HG03469 (cell line): ENCODE measurements at regions not wholly inside any gene's neighbourhood (a gene's known extent, or its start where the extent isn't known, plus 50 kb on each side); places are given as distances from the start of the nearest gene placed in this dataset.

Source experiments
- ATAC-seq: cut with Tn5 transposase; IDR thresholded peaks from one replicate; pipeline ENCODE4 v1.9.1; 2021; ENCODE audit warnings: mild to moderate bottlenecking, moderate library complexity, moderate number of reproducible peaks; ENCODE audit not compliant: unreplicated experiment

DNA sequence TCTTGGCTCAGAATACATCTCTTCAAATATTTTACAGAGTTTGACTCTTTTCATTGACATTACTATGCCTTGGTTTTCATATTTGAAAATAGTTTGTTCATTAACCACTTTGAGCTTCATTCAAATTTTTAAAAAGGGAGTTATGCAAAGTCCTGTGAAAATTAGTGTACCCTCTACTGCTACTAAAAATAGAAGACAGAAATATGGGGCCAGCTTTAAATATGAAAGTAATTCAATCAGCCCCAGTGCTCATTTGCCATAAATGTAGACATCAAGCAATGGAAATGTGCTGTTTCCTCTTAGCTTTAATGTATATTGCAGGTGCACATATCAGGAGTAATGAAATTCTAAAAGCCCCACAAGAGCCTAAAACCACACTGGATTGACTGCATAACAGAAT is 218.7 kb downstream of the SPATA18 start:
- no peak for ATAC-seq

DNA sequence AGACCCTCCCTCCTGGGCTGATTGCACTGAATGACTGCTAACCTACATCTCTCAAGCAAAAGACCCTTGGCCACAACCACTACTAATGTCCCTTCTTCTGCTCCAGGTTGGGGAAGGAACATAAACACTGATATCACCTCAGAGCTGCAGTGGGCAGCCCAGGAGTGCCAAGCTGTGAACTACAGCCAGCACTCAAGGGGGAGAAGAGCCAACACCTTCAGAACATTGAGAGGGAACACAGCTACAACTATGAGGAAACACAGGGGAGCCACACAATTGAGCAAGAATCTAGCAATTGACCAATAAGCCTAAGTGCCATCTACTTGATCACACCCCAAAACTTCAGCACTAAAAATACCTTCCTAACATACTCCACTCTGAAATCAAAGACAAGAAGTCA is 222.8 kb downstream of the SPATA18 start:
- ATAC-seq: no peak

DNA sequence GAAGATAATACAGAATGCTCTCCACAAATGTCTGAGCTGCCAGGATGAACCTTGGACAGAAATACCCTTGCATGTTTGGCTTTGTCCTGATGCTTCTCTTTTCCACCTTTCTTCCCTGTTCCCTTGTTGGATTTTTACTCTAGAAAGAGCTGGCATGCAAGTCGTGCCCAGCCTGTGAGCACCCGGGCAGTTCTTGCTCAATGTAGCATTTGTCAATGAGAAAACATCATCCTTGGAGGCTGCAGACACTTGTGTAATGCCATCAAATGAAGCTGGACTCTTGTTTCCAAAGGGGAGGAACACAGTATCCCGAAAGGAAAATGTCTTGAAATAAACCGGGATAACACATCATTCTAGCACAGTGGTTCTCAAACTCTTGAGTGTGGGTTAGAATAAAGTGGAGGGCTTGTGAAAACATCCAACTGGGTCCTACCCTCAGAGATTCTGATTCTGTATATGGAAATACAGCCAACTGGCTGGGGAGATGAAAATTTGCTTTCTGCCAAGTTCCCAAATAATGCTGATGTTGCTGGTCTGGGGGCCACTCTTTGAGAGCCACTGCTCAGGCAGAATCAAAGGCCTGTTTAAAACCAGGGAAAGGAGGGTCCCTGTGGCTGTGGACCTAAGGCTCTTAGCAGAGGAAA is 237.2 kb downstream of the SPATA18 start:
- ATAC-seq: no peak

DNA sequence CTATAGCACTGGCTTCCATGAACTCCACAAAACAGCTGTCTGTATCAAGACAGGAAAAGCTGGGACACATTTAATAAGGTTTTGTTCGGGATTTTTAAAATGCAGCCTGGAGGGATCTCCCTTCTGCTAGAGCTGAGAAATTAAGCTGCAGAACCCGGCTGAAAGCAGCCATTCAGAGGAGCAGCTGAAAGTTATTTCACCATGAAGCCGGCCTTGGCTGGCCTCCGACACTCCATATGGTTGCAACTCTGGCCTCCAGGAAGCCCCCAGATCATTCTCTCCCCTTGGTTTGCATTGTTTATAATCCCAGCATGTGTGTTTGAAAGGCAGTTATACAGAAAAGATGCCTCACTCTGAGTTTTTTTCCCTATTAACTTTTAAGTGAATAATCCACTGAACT is 239.4 kb downstream of the SPATA18 start:
- ATAC-seq: no peak

DNA sequence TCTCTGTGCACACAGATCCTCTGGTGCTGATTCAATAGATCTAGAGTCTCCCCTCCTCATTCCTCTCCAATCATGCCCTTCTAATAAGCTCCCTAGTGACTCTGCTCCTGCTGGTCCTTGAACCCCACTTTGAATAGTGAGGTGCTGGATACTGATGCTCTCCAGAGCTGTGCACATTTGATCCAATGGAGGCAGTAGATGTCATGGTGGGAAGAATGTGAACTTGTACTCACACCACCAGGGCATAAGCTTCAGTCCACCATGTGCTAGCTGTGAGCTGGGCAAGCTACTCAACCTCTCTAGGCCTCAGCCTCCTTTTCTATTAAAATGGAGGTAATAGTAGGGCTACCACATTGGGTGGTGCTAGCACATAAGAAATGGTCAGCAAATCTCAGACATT is 241.1 kb downstream of the SPATA18 start:
- ATAC-seq: no peak

DNA sequence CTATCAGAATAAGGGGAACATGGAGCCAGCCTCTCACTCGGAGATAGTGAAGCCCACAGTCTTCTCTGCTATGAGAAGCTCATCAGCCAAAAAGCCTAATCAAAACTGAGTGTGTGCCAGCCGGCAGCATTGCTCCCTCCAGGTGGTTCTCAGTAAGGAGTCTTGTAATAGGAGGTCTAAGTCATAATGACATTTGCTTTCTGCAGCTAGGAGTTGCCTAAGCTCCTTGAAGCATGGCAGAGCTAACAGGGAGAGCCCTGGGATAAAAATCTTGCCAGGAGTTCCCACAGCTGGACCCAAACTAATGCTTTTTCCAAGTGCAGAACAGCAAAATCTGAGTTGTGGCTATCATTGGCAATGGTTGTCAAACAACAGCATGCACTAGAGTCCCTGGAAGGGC is 245.2 kb downstream of the SPATA18 start:
- ATAC-seq: no peak

DNA sequence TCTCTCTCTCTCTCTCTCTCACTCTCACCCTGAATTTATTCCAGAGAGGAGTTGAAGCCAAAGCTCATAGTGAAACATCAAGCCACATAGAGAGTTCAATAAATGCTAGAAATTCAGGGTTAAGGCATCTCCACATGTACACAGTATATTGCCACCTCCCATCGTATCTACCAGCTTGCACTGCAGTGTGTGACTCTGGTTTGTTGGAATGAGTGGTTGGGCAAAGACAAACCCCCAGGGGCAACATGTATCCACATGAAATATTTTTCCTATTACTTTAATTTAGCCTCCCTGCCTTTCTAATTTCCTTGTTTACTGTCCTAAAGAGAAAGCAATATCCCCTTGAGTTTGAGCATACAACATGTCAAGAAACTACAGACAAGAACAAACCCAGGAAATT is 247.3 kb downstream of the SPATA18 start:
- no peak for ATAC-seq

DNA sequence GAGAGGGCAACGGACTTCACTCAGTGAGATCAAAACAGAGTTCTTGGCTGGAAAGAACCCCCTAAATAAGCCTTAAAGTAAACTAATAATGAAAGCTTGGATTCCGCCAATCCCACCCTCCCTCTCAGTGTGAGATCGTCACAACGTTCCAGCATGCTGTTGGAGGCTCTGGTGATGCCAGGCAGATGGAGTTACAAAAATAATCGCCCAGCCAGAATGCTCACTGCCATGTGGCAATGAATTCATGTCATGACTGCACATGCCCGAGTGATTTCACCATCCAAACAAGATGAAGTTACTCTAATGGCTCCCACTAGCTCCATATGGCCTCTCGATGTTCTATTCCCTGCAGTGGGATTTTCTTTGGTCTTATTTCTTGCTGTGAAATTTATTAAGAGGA is 248.0 kb downstream of the SPATA18 start:
- no peak for ATAC-seq

DNA sequence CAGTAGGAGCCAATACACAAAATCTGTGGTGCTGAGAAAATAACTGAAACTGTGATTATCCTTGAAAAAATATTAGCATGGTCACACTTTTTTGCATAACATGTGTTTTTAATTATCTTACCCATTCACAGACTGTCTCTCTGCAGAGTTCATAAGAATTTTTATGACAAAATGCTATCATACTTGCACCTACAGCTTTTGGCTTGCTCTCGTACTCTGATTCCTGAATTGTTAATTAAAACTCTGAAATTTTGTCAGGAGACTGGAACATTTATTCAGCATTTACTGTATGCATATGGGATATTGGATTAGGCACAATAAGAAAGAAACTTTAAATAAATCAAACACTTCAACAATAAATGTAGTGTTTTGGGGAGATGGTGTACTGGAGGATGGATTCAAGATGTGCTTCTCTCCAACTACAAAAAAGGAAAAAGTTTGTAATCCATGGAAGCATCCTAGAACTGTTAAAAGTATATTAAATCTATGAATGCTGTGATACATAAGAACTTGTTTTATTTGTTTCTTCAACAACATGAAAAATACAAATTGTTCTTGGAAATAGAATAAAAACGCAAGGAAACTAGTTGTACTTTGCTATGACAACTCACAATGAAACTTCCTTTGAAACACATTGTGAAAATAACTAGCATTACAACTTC is 260.5 kb downstream of the SPATA18 start:
- ATAC-seq: no peak

DNA sequence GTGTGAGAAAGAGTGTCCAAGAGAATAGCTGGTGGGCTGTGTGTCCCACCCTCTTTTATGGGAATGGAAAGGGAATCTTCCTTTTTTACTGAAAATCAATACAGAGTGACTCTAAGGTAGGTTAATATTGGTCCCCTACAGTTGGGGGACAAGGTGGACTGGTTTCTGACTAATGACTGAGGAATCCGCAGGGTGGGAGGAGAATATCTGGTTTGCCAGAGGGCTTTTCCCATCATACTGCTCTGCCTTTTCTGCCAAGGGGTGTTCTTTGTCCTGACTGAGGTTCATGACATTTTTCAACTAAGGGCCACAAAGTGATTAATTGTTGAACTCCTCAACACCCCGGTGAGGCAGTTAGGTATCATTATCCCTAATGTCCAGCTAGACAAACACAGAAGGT is 261.6 kb downstream of the SPATA18 start:
- ATAC-seq: no peak

DNA sequence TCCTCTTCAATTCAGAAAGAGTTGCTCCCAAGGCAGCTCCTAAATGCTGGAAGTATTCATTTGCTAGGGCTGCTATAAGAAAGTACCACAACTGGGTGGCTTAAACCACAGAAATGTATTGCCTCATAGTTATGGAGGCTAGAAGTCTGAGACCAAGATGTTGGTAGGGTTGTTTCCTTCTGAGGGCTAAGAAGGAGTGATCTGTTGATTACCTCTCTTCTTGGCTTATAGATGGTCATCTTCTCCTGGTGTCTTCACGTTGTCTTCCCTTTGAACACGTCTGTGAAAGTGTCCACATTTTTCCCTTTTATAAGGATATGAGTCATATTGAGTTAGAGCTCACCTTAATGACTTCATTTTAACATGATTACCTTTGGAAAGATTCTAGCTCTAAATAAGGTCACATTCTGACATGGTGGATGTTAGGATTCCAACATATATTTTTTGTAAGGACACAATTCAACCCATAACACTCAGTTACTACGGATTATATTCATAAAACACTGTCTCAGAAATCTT is 266.3 kb downstream of the SPATA18 start:
- no peak for ATAC-seq

DNA sequence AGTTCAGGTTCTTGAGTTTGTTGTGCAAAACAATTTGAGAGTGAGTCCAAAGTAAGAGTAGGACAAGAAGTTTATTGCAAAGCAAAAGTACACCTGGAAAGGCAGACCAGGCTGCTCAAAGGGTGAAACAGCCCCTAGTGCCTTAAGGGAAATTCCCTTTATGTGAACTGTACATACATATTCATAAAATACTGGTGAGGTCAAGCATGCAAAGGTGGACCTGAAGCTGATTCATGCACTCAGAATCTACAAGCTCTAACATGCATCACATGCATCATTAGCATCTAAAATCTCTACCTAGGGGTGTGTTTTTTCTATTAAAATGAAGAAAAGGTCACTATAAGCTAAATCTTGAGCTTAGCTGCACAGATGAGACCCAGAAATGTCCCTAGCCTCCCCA is 266.9 kb downstream of the SPATA18 start:
- no peak for ATAC-seq

DNA sequence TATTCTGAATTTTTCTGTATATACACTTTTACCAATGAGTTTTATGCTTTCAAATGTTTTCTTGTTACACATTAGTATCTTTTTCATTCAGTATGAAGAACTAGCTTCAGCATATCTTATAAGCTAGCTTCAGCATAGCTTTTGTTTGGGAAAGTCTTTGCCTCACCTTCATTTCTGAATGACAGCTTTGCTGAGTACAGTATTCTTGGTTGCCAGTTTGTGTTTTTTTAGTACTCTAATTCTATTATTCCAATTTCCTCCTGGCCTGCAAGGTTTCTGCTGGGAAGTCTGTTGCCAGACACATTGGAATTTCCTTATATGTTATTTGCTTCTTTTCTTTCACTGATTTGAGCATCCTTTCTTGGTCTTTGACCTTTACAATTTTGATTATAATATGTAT is 278.8 kb downstream of the SPATA18 start:
- no peak for ATAC-seq

DNA sequence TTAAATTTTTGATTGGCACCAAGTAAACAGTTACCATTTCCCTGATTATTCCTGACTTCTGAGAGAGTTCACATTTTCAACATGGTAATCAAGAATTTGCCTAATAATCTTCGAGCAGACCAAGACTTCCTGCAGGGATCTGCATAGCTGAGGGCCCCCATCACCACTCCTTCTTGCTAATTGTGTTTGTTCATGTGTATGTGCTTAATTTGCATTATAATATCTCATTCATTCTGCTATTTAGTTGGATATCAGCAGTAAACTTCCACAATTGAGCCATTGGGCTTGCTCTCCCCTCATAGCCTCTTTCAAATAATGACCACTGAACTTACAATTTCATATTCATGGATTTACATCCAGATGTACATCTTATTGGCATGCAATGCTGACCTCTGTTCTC is 292.5 kb downstream of the SPATA18 start:
- ATAC-seq: no peak

DNA sequence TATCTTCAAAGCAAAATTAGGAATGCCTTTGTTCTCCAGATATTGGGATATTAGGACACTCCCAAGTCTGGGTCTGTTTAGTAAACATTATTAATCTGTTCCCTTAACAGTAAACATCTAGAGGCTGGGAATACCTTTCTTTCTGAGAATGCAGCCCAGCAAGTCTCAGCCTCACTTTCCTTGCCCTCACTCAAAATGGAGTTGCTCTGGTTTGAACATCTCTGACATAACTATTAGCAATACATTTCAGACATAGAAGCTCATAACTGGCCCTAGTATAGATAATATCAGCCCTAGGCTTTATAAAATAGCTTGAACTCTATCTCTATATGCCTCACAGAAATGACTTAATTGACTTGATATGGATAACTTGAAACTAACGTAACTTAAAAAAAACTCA is 299.8 kb downstream of the SPATA18 start:
- ATAC-seq: no peak

DNA sequence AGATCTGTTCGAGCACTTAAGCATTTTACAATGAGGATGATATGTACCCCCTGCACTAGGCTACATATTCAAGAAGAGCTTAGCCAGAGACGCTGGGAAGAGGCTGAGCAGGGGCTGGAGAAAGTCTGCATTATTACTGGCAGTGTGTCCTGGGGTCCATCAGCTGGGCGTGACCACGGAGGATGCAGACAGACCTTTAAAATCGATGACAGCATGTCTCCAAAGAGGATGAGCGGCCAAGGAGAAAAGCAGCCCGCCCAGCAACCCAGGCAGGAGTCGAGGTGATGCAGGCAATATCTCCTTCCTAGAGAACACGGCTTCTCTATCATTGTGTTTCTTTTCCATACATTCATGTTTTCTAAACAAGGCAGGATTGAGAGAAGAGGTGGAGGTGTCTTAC is 300.7 kb downstream of the USP46 start:
- no peak for ATAC-seq

DNA sequence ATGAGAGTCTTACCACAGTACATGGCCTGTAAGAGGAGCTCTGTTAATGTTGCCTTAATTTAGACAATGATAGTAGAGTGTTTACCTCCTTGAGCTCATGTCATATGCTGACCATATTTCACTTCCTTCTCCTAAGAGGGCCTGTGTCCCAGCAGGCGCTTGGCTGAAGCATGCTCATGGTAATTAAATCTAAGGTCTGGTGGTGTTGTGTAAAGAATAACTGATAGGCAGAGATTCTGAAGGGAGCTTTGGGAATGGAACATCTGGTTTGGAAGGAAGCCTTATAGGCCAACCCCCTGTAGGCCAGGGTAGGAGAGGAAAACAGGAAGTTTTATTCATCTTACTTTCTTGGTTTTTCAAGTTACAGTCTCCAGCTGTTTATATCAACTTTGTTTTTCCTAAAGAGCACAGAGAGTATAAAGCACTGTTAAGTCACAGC is 300.2 kb downstream of the USP46 start:
- ATAC-seq: no peak

DNA sequence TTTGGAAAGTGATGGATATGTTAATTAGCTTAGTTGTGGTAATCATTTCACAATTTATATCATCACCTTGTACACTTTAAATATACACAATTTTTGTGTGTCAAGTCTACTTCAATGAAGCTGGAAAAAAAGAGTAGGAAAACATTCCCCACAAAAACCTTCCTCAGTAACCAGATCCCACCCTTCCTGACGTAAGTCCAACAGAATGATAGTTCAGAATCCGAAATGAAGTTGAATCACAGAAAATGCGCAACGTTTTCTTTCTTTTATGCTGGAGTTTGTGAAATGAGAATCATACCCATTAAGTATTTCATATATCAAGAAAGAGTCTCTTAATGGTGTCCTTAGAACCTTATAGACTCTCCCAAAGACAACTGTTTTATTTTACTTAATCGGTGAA is 292.9 kb downstream of the USP46 start:
- no peak for ATAC-seq

DNA sequence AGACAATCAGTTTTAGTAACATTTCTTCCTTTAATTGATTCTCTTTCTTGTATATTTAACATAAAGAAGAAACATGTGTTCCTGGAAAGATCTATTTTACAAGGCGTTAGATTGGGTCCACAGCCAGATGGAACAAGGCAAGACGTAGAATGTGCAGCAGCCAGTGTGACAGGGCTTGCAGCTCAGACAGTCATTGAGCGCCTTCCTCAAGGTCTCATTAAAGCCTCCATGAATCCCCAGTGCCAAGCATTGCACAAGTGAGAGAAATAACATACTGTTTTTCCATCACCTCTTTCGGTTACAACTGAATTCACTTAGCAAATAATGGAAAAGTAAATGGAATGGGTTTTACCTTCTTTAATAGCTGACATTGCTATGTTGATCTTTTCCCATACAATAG is 292.5 kb downstream of the USP46 start:
- ATAC-seq: no peak

DNA sequence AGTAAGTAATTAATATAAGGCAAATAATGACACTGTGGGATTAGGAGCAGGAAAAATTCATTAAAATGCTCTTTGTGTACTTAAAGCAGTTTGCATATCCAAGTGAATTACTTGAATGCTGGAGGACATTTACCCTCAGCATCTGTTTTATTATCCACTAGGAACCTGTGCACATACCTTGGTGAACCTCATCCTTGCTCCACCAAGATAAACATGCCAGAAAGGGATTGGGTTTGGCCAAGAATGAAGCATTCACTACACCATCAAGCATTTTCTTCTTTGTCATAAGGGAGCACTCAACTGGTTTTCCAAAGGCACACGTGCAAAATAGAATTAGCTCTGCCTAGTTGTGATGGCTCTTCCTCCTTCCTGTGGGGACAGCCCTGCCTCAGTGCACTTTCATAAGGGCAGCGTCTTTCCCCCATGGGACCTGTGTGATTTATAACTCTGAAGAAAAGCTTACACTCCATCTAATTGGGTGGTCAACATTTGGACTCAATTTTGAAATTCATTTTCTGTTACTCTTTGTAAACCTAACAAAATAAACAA is 291.7 kb downstream of the USP46 start:
- ATAC-seq: no peak

DNA sequence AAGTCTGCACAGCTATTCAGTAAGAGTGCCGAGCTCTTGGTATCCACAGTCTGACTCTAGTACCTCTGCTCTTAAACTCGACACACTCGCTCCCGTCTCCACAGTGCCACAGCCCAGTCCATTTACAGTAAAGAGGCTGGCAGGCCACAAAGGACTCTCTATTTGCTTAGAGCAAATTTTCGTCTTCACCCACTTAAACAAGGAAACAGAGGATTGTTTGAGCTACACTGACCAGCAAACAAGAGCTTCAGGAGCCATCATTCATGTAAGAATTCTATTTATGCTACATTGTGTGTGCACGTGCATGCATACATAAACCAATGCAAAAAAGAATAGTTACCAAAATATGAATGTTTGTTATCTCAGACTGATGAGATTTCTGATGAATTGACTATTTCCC is 290.2 kb downstream of the USP46 start:
- no peak for ATAC-seq

DNA sequence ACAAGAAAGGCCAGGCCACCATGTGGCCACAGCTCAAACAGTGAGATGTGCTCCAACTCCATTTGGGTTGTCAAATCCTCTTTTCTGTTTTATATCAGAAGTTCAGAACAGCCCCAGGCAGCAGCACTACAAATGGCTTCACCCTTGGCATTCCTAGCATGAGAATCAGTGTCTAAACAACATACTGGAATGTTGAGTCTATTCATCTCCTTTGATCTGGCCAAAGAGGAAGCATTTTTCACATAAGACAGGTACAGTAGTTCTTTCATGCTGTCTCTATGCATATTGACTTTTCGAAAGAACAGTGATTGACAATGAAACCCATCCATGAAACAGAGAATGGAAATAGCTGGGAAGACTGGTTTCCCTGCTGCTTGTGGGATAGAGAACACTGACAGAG is 289.5 kb downstream of the USP46 start:
- no peak for ATAC-seq
